ENCODE measurements at regions not wholly inside any gene's neighbourhood (a gene's known extent, or its start where the extent isn't known, plus 50 kb on each side); places are given as distances from the start of the nearest gene placed in this dataset.

DNA sequence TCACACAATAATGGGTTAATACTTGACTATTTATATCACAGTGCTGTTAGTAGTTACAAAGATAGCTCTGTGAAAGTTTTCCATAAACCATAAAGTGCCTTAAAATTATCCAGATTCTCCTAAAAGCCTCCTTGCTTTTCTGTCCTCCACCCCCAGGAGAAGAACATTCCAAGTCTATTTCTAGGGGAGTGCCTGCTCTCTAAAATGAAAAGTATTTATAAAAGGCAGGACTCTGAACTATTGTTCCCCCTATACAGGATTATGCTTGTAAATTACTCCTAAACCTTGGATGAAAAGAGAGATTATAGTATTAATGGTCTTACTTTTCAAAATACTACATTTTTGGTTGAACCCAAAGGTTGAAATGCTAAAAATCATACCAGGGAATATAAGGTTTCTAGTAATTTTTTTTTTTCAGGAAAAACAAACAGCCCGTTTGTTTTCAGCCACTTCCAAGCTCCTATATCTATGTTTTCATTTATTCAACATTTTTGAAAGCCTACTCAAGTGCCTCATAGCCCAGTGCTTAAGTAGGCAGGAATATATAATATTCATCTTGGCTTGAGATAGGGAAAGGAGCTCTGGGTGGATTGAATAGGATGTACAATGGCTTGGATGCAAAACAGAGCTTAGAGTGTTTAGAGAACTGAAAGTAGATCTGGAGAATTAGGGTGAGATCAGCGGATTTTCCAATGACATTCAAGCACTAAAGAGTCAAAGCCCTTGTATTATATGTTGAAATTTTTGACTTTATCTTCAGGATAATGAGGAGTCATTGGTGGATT lies 320.7 kb downstream of the GPR37 start:
- TF ChIP-seq, protein P1, sequence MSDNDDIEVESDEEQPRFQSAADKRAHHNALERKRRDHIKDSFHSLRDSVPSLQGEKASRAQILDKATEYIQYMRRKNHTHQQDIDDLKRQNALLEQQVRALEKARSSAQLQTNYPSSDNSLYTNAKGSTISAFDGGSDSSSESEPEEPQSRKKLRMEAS (IDR thresholded peaks at IDR 0.05) = no peak
- no peak for TF ChIP-seq MAFK (IDR thresholded peaks at IDR 0.05; ENCODE audit: low read depth, low read length)
- TF ChIP-seq, protein P2, sequence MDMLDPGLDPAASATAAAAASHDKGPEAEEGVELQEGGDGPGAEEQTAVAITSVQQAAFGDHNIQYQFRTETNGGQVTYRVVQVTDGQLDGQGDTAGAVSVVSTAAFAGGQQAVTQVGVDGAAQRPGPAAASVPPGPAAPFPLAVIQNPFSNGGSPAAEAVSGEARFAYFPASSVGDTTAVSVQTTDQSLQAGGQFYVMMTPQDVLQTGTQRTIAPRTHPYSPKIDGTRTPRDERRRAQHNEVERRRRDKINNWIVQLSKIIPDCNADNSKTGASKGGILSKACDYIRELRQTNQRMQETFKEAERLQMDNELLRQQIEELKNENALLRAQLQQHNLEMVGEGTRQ (IDR thresholded peaks at IDR 0.05; ENCODE audit: low read length) = no peak
- TF ChIP-seq HDAC2 (IDR thresholded peaks at IDR 0.05; ENCODE audit: borderline replicate concordance in 1 of 2, low read depth in 2 of 2, low read length in 2 of 2) = no peak
- no peak for TF ChIP-seq EP300 (IDR thresholded peaks at IDR 0.05; ENCODE audit: borderline replicate concordance in 1 of 2, low read depth in 2 of 2, low read length in 2 of 2)
- TF ChIP-seq CREB1 (IDR thresholded peaks at IDR 0.05) = no peak
- no peak for TF ChIP-seq KDM4A (IDR thresholded peaks at IDR 0.05; ENCODE audit: low read depth, low read length, severe bottlenecking)
- Histone ChIP-seq H3K23me2 (ENCODE audit: low read depth, low read length) (no peaks in the 10 kb centered on the region), H3K9ac (replicated peaks in 1 of 4; ENCODE audit: extremely low read depth in 1 of 4, low read depth in 3 of 4, low read length in 3 of 4) (no peak overlapping the region), H3K14ac (ENCODE audit: insufficient read length) (no peak overlapping the region), H2BK5ac (ENCODE audit: low read depth, low read length) (no peak overlapping the region), H4K5ac (ENCODE audit: insufficient read length, low read depth, low read length) (no peak overlapping the region), H3K9me3 (ENCODE audit: insufficient read depth in 2 of 2, low read depth in 1 of 2, low read length in 1 of 2) (no peaks in the 10 kb centered on the region), H4K91ac (replicated peaks; ENCODE audit: insufficient read length, low read length) (no peak overlapping the region), H2BK12ac (ENCODE audit: low read depth, low read length) (no peak overlapping the region), H3K56ac (replicated peaks; ENCODE audit: insufficient read length, low read depth, low read length) (no peak overlapping the region), H2BK20ac (ENCODE audit: low read length) (no peak overlapping the region), H3K4me2 (ENCODE audit: insufficient read depth in 1 of 2, low read depth in 2 of 2, low read length in 2 of 2) (no peak overlapping the region), H4K8ac (ENCODE audit: extremely low read depth, insufficient read depth, low read length) (no peak overlapping the region), H3K23ac (ENCODE audit: insufficient read length) (no peak overlapping the region), H3K4me1 (replicated peaks in 1 of 4; ENCODE audit: control insufficient read depth in 3 of 4, insufficient read depth in 4 of 4, low read length in 3 of 4) (no peaks in the 10 kb centered on the region), H3K27ac (ENCODE audit: low read depth, low read length) (no peak overlapping the region), H3K27me3 (replicated peaks in 1 of 4; ENCODE audit: control insufficient read depth in 3 of 4, extremely low read depth in 1 of 4, insufficient read depth in 3 of 4, low read length in 3 of 4) (no peaks in the 10 kb centered on the region), H3K18ac (ENCODE audit: extremely low read depth, low read length) (no peak overlapping the region), H2AFZ (ENCODE audit: low read length) (no peak overlapping the region), H2BK15ac (ENCODE audit: low read length) (no peak overlapping the region), H3K4ac (replicated peaks; ENCODE audit: insufficient read length, low read depth, low read length) (no peak overlapping the region), H3K79me2 (ENCODE audit: control insufficient read depth in 1 of 2, insufficient read depth in 2 of 2, low read length in 2 of 2) (no peaks in the 10 kb centered on the region), H3K79me1 (ENCODE audit: low read depth, low read length) (no peaks in the 10 kb centered on the region), H4K20me1 (replicated peaks in 1 of 2; ENCODE audit: control insufficient read depth in 1 of 2, insufficient read depth in 2 of 2, low read length in 2 of 2) (no peaks in the 10 kb centered on the region), H2BK120ac (replicated peaks; ENCODE audit: low read depth, low read length) (no peak overlapping the region), H2AK5ac (ENCODE audit: low read depth, low read length) (no peak overlapping the region), H3K36me3 (ENCODE audit: control insufficient read depth in 2 of 4, insufficient read depth in 4 of 4, low read length in 3 of 4) (no peaks in the 10 kb centered on the region), H3K4me3 (ENCODE audit: extremely low read depth in 1 of 4, insufficient read depth in 2 of 4, low read depth in 3 of 4, low read length in 4 of 4) (no peak overlapping the region)
- DNase-seq (ENCODE audit: low read depth in 1 of 2, low spot score in 2 of 2) (no peak), FAIRE-seq (no peak)
- CTCF ChIA-PET (ENCODE audit: partially characterized antibody) = interaction anchor here (0.8 to 1.5 kb wide), 3 partner anchors 169 to 340 kb away, joined by 3 to 4 read pairs (median 3); no protein-coding TSS in a partner anchor
- 92% methylated on average over 2 of the region's 2 CpGs; no CpG with 5 or more reads in 1 of the 2 experiments for WGBS, 2 experiments (ENCODE audit: extremely low coverage in 1 of 2, insufficient coverage in 1 of 2, insufficient read length in 1 of 2, insufficient replicate concordance in 2 of 2, low coverage in 1 of 2, low lambda C conversion rate in 2 of 2, missing lambda C conversion rate in 1 of 2)
- POLR2A ChIA-PET (ENCODE audit: partially characterized antibody) = interaction anchor here (0.6 kb wide), 1 partner anchor 555 kb away, joined by 3 read pairs; no protein-coding TSS in a partner anchor
